Osteocyte (in vitro differentiated cells): ENCODE measurements at regions not wholly inside any gene's neighbourhood (a gene's known extent, or its start where the extent isn't known, plus 50 kb on each side); places are given as distances from the start of the nearest gene placed in this dataset.

Experiments used
- DNase-seq: peaks from one replicate; pipeline ENCODE4 v3.0.0; 2021; ENCODE audit warnings: mixed read lengths; ENCODE audit not compliant: unreplicated experiment; ENCODE audit errors: extremely low spot score
- H3K27ac Mint-ChIP-seq: one replicate; pipeline ENCODE4 v1.8.0; 2021; ENCODE audit warnings: mild to moderate bottlenecking, mixed read lengths; ENCODE audit not compliant: unreplicated experiment
- H3K27me3 Mint-ChIP-seq: one replicate; pipeline ENCODE4 v1.8.0; 2021; ENCODE audit warnings: mixed read lengths; ENCODE audit not compliant: unreplicated experiment
- H3K36me3 Mint-ChIP-seq: one replicate; pipeline ENCODE4 v1.8.0; 2021; ENCODE audit warnings: mixed read lengths; ENCODE audit not compliant: unreplicated experiment
- H3K4me1 Mint-ChIP-seq: one replicate; pipeline ENCODE4 v1.8.0; 2021; ENCODE audit warnings: mixed read lengths; ENCODE audit not compliant: unreplicated experiment
- H3K4me3 Mint-ChIP-seq: one replicate; pipeline ENCODE4 v1.8.0; 2021; ENCODE audit warnings: mild to moderate bottlenecking, moderate library complexity, mixed read lengths; ENCODE audit not compliant: unreplicated experiment
- H3K9me3 Mint-ChIP-seq: one replicate; pipeline ENCODE4 v1.8.0; 2021; ENCODE audit warnings: mixed read lengths; ENCODE audit not compliant: unreplicated experiment
- TF ChIP-seq, protein P1 (sequence below): fragments of 200-600 bp; sonication (generic); IDR thresholded peaks from 2 replicates; pipeline ENCODE4 v1.5.0; 2021; ENCODE audit warnings: antibody characterized with exemption, mild to moderate bottlenecking, moderate library complexity

GRCh38 chr1:29544406-29544805 lies 308.1 kb downstream of the PTPRU start:
- TF ChIP-seq, protein P1, sequence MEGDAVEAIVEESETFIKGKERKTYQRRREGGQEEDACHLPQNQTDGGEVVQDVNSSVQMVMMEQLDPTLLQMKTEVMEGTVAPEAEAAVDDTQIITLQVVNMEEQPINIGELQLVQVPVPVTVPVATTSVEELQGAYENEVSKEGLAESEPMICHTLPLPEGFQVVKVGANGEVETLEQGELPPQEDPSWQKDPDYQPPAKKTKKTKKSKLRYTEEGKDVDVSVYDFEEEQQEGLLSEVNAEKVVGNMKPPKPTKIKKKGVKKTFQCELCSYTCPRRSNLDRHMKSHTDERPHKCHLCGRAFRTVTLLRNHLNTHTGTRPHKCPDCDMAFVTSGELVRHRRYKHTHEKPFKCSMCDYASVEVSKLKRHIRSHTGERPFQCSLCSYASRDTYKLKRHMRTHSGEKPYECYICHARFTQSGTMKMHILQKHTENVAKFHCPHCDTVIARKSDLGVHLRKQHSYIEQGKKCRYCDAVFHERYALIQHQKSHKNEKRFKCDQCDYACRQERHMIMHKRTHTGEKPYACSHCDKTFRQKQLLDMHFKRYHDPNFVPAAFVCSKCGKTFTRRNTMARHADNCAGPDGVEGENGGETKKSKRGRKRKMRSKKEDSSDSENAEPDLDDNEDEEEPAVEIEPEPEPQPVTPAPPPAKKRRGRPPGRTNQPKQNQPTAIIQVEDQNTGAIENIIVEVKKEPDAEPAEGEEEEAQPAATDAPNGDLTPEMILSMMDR: no peak
- DNase-seq: no peak
- H3K9me3 Mint-ChIP-seq: no peaks in the 10 kb centered on the region
- H3K27ac Mint-ChIP-seq: no peak overlapping the region
- no peaks in the 10 kb centered on the region for H3K4me1 Mint-ChIP-seq
- H3K27me3 Mint-ChIP-seq: no peaks in the 10 kb centered on the region
- no peaks in the 10 kb centered on the region for H3K36me3 Mint-ChIP-seq
- H3K4me3 Mint-ChIP-seq: no peak overlapping the region

- no peaks in the 10 kb centered on the region for H3K9me3 Mint-ChIP-seq
- no peak overlapping the region for H3K4me3 Mint-ChIP-seq
- H3K27ac Mint-ChIP-seq: no peak overlapping the region
- no peaks in the 10 kb centered on the region for H3K36me3 Mint-ChIP-seq
- H3K4me1 Mint-ChIP-seq: no peaks in the 10 kb centered on the region
- no peak for DNase-seq
- TF ChIP-seq, protein P1: no peak
- no peaks in the 10 kb centered on the region for H3K27me3 Mint-ChIP-seq
These were observed 307.3 kb downstream of the PTPRU start for GRCh38 chr1:29543586-29543985.

DNA sequence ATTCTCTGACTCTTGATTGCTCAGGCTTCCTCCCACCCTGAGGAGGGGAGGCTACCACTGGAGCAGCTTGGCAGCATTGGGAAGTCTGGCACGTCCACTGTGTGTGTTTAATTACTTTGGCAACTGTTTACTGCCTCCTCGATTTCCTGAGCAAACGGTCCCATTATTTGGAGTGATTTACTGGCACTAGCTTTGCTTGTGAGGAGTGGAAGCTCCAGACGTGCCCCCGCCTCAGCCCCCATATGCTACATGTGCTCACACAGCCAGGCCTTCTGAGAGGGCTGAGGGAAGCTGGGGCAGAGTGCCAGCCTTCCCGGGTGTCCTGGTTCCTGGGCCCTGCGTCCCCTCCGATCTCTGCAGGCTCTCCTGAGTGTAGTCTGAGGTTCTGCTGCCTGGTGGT lies 306.2 kb downstream of the PTPRU start:
- TF ChIP-seq, protein P1: no peak
- H3K4me3 Mint-ChIP-seq: no peak overlapping the region
- H3K9me3 Mint-ChIP-seq: no peaks in the 10 kb centered on the region
- no peak overlapping the region for H3K27ac Mint-ChIP-seq
- H3K27me3 Mint-ChIP-seq: no peaks in the 10 kb centered on the region
- H3K4me1 Mint-ChIP-seq: no peaks in the 10 kb centered on the region
- no peaks in the 10 kb centered on the region for H3K36me3 Mint-ChIP-seq
- DNase-seq: no peak

- no peak overlapping the region for H3K4me3 Mint-ChIP-seq
- H3K36me3 Mint-ChIP-seq: no peaks in the 10 kb centered on the region
- no peaks in the 10 kb centered on the region for H3K27me3 Mint-ChIP-seq
- H3K27ac Mint-ChIP-seq: no peak overlapping the region
- no peaks in the 10 kb centered on the region for H3K9me3 Mint-ChIP-seq
- TF ChIP-seq, protein P1: no peak
- no peak for DNase-seq
- no peaks in the 10 kb centered on the region for H3K4me1 Mint-ChIP-seq
These were observed 305.3 kb downstream of the PTPRU start for GRCh38 chr1:29541631-29542030.

DNA sequence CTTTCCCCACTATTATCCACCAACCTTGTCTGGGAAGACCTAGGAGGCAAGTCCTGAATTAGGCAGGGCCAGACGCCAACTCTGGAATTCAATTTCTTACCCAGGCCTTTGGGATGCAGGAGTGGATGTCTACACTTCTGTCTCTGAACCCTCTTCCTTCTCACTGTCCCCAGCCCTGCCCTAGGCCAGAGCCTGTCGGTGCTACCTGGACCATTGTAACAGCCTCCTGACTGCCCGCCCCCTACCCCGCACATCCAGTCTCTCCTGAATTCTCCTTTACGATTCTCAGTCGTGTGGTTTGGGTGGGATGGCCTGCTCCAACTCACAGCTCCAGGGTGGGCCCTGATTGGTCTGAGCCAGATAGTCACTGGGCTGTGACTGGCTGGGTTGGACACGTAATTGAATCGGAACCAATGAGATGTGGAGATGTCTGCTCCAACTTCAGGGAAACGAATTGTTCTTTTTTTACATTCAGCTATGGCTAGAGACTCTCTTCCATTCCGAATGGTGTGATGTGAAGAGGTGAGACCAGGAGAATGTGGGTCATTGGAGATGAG lies 304.6 kb downstream of the PTPRU start:
- no peaks in the 10 kb centered on the region for H3K9me3 Mint-ChIP-seq
- H3K27ac Mint-ChIP-seq: no peak overlapping the region
- DNase-seq: no peak
- H3K27me3 Mint-ChIP-seq: no peaks in the 10 kb centered on the region
- H3K4me3 Mint-ChIP-seq: no peak overlapping the region
- no peaks in the 10 kb centered on the region for H3K36me3 Mint-ChIP-seq
- no peaks in the 10 kb centered on the region for H3K4me1 Mint-ChIP-seq
- TF ChIP-seq, protein P1: no peak
